Muscle of leg (tissue), 3 donors: ENCODE measurements at regions not wholly inside any gene's neighbourhood (a gene's known extent, or its start where the extent isn't known, plus 50 kb on each side); places are given as distances from the start of the nearest gene placed in this dataset.
"Not testable (repeated sequence)": the region's sequence is repeated elsewhere in the genome, so short reads cannot be mapped to it uniquely, and the experiment has no call there.

ENCODE experiments used
- DNase-seq: peaks from one replicate; pipeline ENCODE4 v3.0.0; 2013
- H3K27ac ChIP-seq: one replicate; pipeline ENCODE4 v1.5.1; 2013; ENCODE audit warnings: mild to moderate bottlenecking, low read length, control low read depth
- H3K27me3 ChIP-seq: one replicate; pipeline ENCODE4 v1.6.1; 2013; ENCODE audit warnings: low read length; ENCODE audit not compliant: control insufficient read depth, insufficient read depth
- H3K36me3 ChIP-seq: one replicate; pipeline ENCODE4 v1.6.1; 2013; ENCODE audit warnings: low read length; ENCODE audit not compliant: control insufficient read depth, insufficient read depth
- H3K4me1 ChIP-seq: one replicate; pipeline ENCODE4 v1.6.1; 2013; ENCODE audit warnings: low read length; ENCODE audit not compliant: control insufficient read depth, insufficient read depth
- H3K4me3 ChIP-seq: one replicate; pipeline ENCODE4 v1.5.1; 2013; ENCODE audit warnings: low read length, control low read depth
- H3K9me3 ChIP-seq: replicated peaks from 2 replicates; pipeline ENCODE4 v1.6.1; 2013; ENCODE audit warnings: low read depth, low read length; ENCODE audit not compliant: control insufficient read depth
- WGBS: methylation state at CpG from one replicate; pipeline ENCODE4 v1.1.5; 2013; ENCODE audit warnings: missing lambda C conversion rate; ENCODE audit not compliant: insufficient coverage; 5-methylcytosine and 5-hydroxymethylcytosine counted together

- DNase-seq, result no peak
- Histone ChIP-seq H3K4me1 (no peaks in the 10 kb centered on the region), H3K27ac (no peak overlapping the region), H3K4me3 (no peak overlapping the region), H3K27me3 (no peaks in the 10 kb centered on the region), H3K36me3 (no peaks in the 10 kb centered on the region), H3K9me3 (no peaks in the 10 kb centered on the region)
- no CpG with 5 or more reads among the region's 1 CpG for WGBS
These were observed 156.4 kb downstream of the FAM174A start for GRCh38 chr5:100691548-100691947.

GRCh38 chr5:100693481-100693880 is 158.3 kb downstream of the FAM174A start:
- H3K9me3 ChIP-seq, result no peaks in the 10 kb centered on the region
- H3K27me3 ChIP-seq, result no peaks in the 10 kb centered on the region
- no CpG with 5 or more reads among the region's 1 CpG for WGBS
- no peaks in the 10 kb centered on the region for H3K4me1 ChIP-seq
- DNase-seq, result no peak
- H3K36me3 ChIP-seq, result no peaks in the 10 kb centered on the region
- H3K4me3 ChIP-seq, result no peak overlapping the region
- H3K27ac ChIP-seq, result no peak overlapping the region

- no peaks in the 10 kb centered on the region for H3K36me3 ChIP-seq
- H3K4me3 ChIP-seq, result no peak overlapping the region
- H3K27ac ChIP-seq, result no peak overlapping the region
- no peak for DNase-seq
- no peaks in the 10 kb centered on the region for H3K27me3 ChIP-seq
- H3K4me1 ChIP-seq, result no peaks in the 10 kb centered on the region
- no peaks in the 10 kb centered on the region for H3K9me3 ChIP-seq
- WGBS, result no CpG with 5 or more reads among the region's 4 CpGs
These were observed 158.9 kb downstream of the FAM174A start for GRCh38 chr5:100694100-100694499.

GRCh38 chr5:100697970-100698369 is 162.8 kb downstream of the FAM174A start:
- H3K27me3 ChIP-seq, result no peaks in the 10 kb centered on the region
- H3K9me3 ChIP-seq, result no peaks in the 10 kb centered on the region
- H3K36me3 ChIP-seq, result no peaks in the 10 kb centered on the region
- H3K4me1 ChIP-seq, result no peaks in the 10 kb centered on the region
- DNase-seq, result no peak
- no peak overlapping the region for H3K4me3 ChIP-seq
- WGBS, result 100% methylated on average over 1 of the region's 2 CpGs
- H3K27ac ChIP-seq, result no peak overlapping the region

GRCh38 chr5:100706776-100707175 is 171.6 kb downstream of the FAM174A start:
- WGBS, result no CpG with 5 or more reads among the region's 1 CpG
- no peak overlapping the region for H3K27ac ChIP-seq
- H3K4me1 ChIP-seq, result peaks cover 3% of the 10 kb centered on the region
- peak; percentile 73 for DNase-seq
- no peaks in the 10 kb centered on the region for H3K9me3 ChIP-seq
- H3K27me3 ChIP-seq, result no peaks in the 10 kb centered on the region
- no peaks in the 10 kb centered on the region for H3K36me3 ChIP-seq
- no peak overlapping the region for H3K4me3 ChIP-seq

- DNase-seq, result no peak
- no peak overlapping the region for H3K27ac ChIP-seq
- 11% methylated on average over 1 of the region's 1 CpG for WGBS
These were observed 173.5 kb downstream of the FAM174A start for GRCh38 chr5:100708645-100709171.

GRCh38 chr5:100709771-100710170 is 174.6 kb downstream of the FAM174A start:
- H3K4me1 ChIP-seq, result peaks cover 3% of the 10 kb centered on the region
- no peak overlapping the region for H3K4me3 ChIP-seq
- H3K9me3 ChIP-seq, result no peaks in the 10 kb centered on the region
- H3K27ac ChIP-seq, result no peak overlapping the region
- H3K36me3 ChIP-seq, result no peaks in the 10 kb centered on the region
- DNase-seq, result peak; percentile 55
- no peaks in the 10 kb centered on the region for H3K27me3 ChIP-seq
- no CpG with 5 or more reads among the region's 1 CpG for WGBS

More at GRCh38 chr5:100708645-100709171, 173.5 kb downstream of the FAM174A start:
- H3K36me3 ChIP-seq, result no peaks in the 10 kb centered on the region
- H3K4me1 ChIP-seq, result peaks cover 3% of the 10 kb centered on the region
- no peaks in the 10 kb centered on the region for H3K9me3 ChIP-seq
- H3K27me3 ChIP-seq, result no peaks in the 10 kb centered on the region
- no peak overlapping the region for H3K4me3 ChIP-seq

GRCh38 chr5:100714780-100715179 is 179.6 kb downstream of the FAM174A start:
- DNase-seq, H3K4me1 ChIP-seq, H3K4me3 ChIP-seq, H3K36me3 ChIP-seq, H3K27ac ChIP-seq, H3K27me3 ChIP-seq, H3K9me3 ChIP-seq: not testable (repeated sequence)
- WGBS, result no CpG with 5 or more reads among the region's 2 CpGs

- no peaks in the 10 kb centered on the region for H3K4me1 ChIP-seq
- H3K27ac ChIP-seq, result no peak overlapping the region
- no peaks in the 10 kb centered on the region for H3K9me3 ChIP-seq
- DNase-seq, result no peak
- H3K36me3 ChIP-seq, result no peaks in the 10 kb centered on the region
- H3K27me3 ChIP-seq, result no peaks in the 10 kb centered on the region
- H3K4me3 ChIP-seq, result no peak overlapping the region
These were observed 180.4 kb downstream of the ST8SIA4 start for GRCh38 chr5:100722657-100723056.

- Histone ChIP-seq H3K4me3 (no peak overlapping the region), H3K36me3 (no peaks in the 10 kb centered on the region)
These were observed 179.9 kb downstream of the ST8SIA4 start for GRCh38 chr5:100723229-100723628.

GRCh38 chr5:100726116-100726515 is 177.0 kb downstream of the ST8SIA4 start:
- H3K4me1 ChIP-seq, result no peaks in the 10 kb centered on the region
- no peaks in the 10 kb centered on the region for H3K36me3 ChIP-seq
- DNase-seq, result no peak
- no peak overlapping the region for H3K4me3 ChIP-seq
- H3K9me3 ChIP-seq, result no peaks in the 10 kb centered on the region
- WGBS, result 78% methylated on average over 2 of the region's 2 CpGs
- no peaks in the 10 kb centered on the region for H3K27me3 ChIP-seq
- no peak overlapping the region for H3K27ac ChIP-seq

More at GRCh38 chr5:100723229-100723628, 179.9 kb downstream of the ST8SIA4 start:
- Histone ChIP-seq H3K27me3 (no peaks in the 10 kb centered on the region), H3K4me1 (no peaks in the 10 kb centered on the region), H3K27ac (no peak overlapping the region), H3K9me3 (no peaks in the 10 kb centered on the region)
- DNase-seq, result no peak
